Left kidney (tissue), 1 donor: ENCODE measurements at regions not wholly inside any gene's neighbourhood (a gene's known extent, or its start where the extent isn't known, plus 50 kb on each side); places are given as distances from the start of the nearest gene placed in this dataset.
"Not testable (repeated sequence)": the region's sequence is repeated elsewhere in the genome, so short reads cannot be mapped to it uniquely, and the experiment has no call there.

Experiments used
- DNase-seq: peaks from one replicate; pipeline ENCODE4 v3.0.0-alpha.2; 2013

DNA sequence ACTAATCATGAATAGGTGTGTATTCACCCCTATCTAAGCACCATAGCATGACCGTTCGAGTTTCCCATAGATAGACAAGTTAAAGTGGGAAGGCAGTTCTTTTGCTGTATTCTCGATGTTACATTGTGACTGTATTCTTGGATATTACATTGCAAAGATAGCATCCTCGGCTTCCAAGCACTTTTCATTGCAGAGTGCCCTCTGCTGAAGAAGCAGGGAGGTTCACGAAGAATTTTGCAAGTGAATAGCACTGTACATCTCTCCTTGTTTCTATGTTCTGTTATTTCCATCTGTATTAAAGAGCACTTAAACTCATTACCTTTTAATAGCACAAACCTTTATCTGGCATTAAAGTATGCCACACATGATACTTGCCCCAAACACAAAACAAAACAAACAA is 426.7 kb upstream of the ARX start:
- DNase-seq, result peak; percentile 2

DNA sequence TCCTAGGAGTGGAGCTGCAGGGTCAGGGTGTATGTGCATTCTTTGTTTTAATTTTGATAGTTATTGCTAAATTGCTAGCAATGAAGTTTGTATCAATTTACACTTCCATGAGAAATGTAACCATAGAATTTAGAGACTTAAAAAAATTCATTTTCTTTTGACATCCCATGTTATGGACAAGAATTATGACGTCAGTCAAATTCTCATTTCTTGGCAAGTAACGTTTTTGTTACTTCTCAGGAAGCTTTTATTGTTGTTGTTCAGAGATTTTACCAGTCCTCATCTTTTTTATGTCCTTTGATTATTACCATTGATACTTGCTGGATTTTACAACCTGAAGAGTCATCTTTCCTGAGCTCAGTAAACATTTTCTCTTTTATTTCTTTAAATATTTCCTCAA is 417.5 kb upstream of the ARX start:
- no peak for DNase-seq

DNA sequence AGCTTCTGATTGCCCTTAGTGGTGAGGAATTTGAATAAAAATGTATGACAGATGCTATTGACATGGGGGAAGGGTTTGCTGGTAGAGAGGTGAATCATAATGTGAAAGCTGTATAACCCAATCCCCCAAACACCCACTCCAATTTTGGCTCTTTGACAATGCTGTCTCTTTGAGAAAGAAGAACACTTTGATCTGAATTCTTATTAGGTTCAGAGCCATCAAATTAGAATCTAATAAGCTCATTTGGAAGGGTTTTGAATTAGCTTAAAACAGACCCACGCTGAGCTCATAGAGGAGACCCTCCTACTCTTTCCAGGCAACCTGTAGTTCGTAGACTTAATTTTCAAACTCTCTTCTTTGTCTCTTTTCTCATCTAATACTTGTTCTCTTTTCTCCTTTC is 416.6 kb upstream of the ARX start:
- DNase-seq, result no peak

DNA sequence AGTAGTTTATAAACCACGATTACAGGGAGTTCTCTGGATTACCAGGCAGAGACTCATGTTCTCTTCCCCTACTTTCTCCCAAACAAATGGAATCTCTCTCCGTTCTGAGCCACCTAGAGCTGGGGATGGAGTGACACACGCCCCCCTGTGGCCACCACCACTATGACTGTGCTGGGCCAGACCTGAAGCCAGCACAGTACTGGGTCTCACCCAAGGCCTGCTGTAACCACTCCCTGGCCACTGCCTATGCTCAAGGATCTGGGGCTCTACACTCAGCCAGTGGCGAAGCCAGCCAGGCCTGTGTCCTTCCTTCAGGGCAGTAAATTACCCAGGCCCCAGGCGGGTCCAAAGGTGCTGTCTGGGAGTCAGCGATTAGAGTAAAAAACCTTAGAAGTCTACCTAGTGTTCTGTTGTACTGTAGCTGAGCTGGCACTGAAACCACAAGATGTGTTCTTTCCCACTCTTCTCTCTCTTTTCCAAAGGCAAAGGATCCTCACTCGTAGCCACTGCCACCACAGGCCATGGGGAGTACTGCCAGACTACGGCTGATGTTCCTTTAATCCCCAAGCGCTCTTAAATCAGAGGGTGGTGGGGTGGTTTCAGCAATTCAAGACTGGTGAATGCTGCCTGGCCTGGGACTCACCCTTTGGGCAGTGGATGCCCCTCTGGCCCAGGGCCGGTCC is 412.2 kb upstream of the ARX start:
- DNase-seq, result no peak

DNA sequence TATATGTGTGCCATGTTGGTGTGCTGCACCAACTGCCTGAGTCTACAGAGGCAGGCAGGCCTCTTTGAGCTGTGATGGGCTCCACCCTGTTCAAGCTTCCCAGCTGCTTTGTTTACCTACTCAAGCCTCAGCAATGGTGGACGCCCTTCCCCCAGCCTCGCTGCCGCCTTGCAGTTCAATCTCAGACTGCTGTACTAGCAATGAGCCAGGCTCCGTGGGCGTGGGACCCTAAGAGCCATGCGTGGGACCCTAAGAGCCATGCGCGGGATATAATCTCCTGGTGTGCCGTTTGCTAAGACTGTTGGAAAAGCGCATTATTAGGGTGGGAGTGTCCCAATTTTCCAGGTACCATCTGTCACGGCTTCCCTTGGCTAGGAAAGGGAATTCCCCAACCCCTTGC is 388.4 kb upstream of the ARX start:
- not testable (repeated sequence) for DNase-seq

DNA sequence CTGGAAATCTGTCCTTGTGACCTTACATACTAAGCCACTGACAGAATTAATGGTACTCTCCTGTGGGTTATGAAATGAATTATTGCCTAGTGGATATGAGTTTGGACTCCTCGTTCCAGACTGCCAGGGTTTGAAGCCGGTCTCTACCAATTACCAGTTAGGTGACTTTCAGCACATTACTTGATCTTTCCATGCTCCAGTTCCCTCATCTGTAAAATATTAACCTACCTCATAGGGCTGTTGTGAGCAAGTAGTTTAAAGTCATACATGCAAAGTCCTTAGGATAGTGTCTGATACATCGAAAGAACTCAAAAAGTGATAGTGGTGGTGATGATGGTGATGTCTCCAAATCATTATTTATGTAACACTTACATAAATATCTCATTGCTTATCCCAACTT is 373.5 kb upstream of the ARX start:
- DNase-seq, result no peak

DNA sequence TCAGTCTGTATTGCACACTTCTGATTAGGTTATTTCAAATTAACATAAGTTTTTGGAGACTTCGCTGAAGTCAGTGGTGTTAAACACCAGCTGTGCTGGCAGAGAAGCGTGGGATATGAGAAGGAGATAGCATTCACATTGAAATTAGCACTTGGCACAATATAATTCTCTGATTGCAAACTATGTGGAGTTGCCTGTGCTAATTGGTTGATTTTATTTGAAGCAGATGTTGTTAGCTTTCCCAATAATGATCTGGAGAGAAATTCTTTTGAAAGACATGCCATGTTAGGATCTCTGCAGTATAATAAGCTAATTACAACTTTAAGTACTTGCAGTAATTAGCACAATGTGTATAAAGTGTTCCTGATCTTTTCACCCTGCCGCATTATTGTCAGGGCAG is 367.4 kb upstream of the ARX start:
- no peak for DNase-seq

DNA sequence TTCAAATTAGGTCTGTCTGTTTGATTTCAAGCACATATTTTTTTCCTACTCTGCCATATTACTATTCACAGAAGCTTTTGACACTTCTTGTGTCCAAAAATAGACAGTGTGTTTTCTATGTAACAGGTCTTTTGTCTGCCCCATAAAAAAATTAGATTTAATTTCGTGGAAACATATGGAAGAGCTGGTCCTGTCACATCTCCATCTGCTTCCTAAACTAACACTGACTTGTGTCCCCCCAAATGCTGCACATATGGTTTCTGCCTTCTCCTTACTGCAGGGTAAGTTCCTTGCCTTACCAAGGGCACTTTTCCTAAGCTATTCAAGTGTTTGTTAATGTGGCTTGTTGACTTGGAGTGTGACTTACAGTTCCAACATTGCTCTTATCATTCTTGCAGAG is 340.7 kb upstream of the ARX start:
- DNase-seq, result no peak

DNA sequence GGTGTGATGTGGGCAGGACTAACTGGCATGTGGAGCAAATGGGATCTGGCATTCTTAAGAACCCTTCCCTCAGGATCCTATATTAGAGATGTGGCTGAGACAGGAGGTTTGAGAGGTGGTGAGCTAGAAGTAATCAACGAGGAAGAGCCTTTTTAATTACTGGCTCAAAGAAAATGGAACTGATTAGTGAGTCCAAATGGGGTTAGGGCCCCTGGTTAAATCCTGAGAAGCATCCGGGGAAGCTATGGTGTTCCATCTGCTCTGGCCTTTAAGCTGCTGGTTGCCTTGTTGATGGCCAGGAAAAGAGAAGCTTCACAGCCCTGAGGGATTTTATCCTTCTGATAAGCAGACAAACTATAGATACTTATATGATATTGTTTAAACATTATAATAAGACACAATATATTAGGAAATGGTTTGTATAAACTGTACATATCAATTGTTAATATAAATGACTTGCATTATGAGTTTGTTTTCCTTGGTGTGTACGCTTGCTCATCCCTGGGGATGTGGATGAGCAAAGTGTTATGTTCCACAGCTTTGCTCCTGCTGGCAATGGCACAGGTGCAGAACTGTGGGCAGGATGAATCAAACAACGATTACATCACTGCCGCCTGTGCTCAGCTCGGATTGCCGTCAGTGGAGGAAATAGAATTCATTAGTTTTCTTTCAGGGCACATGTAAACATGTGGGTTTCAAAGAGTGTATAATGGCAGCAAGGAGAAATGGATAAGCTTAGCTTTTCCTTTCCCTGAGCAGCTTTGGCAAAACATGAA is 328.6 kb upstream of the ARX start:
- no peak for DNase-seq

DNA sequence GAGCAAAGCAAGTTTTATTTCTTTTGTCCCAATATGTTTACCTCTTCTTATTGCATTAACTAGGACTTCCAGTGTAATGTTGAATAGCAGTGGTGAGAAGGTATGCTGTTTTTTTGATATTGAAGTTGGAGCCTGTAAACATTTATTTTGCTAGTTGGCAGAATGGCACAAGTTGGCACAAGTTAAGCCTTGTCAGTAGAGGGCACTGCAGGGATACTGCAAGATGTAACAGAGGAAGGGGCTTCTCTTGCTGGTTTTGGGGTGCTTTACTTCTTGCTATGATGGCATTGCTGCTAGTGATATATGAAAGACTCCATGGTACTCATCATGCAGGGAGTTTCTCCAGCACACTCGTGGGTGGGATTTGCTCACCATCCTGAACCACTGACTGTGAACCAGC is 327.3 kb upstream of the ARX start:
- no peak for DNase-seq

DNA sequence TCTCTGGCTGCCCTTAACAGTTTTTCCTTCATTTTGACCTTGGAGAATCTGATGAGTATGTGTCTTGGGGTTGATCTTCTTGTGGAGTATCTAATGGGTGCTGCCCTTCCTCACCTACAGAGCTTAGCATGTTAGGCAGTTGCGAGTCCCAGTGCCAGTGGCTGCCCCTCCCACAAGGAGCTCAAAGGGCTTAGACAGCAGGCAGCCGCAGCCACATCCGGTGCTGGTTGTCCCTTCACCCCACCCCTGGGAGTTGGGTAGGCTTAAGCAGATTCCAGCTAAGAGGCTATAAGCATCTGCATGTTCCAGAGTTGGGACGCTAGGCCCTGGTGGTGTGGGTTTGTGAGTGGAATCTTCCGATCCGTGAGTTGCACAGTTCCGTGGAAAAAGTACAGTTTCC is 322.1 kb upstream of the ARX start:
- no peak for DNase-seq

DNA sequence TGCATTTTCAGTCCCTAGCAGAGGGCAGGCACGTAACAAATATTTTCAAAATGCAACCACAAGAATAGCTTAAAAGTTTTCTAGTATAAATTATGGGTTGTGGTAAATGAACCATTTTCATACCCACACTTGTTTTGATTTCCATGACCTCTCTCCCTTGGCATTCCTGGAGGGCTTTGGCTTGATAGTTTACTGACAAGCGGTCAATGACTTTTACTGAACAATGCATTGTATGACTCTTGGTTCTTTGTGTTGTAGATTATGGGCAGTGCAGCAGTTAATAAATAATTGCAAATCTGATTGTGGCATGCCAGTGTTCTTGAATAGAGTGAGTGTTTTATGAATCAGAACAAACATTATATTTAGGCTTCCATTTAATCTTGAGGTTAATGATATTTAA is 285.2 kb upstream of the ARX start:
- no peak for DNase-seq

DNA sequence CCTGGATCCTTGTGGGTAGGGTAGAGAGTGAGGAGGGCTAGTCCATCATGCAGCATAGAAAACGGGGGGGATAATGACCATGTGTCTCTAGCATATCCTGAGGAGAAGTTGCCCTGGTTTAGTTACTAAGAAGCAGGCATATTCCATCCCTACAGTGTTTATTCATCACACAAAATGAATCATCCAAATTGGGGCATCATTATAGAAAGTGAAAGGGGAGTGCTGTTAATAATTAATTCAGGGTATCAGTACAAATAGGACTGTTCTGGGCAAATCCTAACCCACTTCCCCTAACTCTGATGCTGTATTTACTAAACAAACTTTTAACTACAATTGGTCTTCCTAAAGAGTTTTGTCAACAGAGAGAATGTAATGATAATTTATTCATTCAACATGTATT is 281.1 kb upstream of the ARX start:
- DNase-seq, result no peak

DNA sequence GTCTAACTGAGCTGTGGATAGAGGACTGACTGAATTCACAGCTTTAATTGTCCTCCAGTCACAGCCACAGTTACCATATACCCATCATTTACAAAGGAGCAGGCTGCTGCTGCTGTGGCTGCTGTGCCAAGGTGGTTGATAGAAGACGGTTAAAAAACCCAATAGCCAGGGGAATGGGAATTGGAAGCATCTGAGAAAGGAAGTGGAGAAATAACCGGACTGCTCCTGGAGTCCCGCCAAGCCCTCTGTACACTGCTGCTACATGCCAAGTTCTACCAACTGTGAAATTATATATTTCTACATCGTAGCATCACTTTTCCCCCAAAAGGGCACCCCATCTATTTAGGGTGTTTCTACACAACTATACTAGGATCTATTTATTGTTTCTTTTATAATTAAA is 279.7 kb upstream of the ARX start:
- no peak for DNase-seq

DNA sequence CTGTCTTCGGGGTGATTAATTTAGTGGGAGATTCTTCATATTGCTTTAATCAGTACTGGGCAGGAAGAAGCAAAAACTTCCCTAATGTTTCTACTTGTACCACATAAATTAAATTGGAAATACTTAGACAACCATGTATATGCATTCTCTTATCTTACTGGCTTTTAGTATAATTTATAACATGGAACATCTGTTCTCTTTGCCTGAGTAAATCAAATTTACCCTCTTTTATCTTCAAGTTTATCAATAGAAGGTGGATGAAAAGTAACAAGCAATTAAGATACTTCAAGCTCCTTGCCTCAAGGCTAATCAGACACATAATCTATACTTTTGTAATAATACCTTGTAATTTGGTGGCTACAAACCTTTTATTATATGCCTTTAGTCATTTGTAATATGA is 274.4 kb upstream of the ARX start:
- DNase-seq, result no peak

DNA sequence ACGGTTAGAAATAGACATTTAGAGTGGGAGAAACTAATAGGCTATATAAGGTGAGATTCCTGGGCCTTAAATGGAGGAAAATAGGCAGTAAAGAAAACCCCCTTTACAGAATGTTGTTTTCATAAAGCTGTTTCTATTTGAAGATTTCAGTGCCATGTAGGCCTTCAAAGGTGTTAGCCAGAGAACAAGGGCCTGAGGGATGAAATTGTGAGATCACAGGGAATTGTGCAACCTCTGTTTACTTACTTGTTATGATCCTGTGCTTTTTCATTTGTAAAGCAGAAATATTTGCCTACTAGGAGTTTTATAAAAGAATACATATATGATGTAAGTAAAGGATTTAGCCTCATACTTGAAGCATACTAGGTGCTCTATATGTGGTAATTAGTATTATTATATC is 272.9 kb upstream of the ARX start:
- DNase-seq, result no peak

DNA sequence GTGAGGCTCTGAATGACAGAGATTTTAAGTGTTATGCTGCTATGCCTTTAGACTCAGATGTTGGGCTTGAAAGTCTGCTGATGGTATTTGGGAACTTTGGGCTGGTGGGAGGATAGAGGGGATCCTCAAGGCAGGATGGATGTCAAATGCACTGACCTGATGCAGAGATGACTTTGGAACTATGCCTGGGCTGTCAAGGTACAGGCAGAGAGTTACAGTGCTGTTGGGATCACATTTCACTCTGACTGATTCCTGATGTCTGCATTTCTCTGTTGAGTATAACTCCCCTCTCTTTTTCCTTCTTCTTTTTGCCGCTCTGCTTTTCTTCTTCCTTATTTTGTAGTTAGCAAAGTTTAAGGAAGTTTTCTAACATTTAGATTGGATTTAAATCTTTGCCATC is 271.8 kb upstream of the ARX start:
- peak; percentile 33 for DNase-seq

DNA sequence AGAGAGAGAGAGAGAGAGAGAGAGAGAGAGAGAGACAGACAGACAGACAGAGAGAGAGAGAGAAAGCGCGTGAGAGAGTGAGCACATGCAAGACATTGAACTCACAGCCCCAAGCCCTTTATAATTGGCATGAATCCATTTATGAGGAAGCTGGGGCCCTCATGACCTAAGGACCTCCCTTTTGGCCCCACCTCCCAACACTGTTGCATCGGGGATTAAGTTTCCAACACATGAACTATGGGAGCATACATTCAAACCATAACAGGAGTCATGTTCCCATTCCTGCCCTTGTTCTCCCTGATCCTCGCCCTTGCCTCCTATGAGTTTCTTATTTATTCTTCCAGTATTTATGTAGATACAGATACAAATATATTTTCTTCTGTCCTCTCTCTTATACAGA is 269.8 kb upstream of the ARX start:
- DNase-seq, result no peak

DNA sequence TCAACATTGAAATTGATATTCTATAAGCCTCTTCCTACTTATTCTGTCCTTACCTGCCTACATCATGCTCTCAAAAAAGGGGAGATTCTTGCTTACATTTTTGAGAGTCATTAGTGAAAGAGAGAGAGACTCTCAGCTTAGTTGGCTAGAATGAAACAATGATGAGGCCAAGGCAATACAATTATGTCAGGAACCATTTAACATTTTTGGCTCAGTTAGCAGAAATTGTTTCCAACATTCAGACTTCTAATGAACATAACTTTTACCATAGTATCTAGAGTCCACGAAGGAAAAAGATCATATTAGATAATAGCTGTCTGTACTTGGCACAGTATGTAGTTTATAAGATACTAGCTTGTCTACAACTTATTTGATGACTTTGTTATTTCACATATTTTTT is 263.7 kb upstream of the ARX start:
- no peak for DNase-seq

DNA sequence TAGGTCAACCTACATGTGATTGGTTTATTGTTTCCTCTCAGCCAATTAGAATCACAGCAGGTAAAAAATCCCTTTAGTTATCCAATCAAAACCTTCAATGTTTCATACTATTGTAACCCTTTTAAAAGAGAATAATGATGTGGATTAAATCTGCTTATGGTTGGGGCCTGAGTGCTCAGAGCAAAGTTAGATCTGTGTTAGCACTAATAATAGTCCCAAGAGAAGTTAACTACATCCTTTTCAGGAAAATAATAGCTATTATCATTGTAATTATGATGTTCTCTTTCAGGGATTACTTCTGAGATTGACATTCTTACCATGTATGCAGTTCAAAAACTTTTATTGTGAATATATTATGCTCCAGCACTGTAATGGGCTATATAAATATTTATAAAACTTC is 262.6 kb upstream of the ARX start:
- no peak for DNase-seq

DNA sequence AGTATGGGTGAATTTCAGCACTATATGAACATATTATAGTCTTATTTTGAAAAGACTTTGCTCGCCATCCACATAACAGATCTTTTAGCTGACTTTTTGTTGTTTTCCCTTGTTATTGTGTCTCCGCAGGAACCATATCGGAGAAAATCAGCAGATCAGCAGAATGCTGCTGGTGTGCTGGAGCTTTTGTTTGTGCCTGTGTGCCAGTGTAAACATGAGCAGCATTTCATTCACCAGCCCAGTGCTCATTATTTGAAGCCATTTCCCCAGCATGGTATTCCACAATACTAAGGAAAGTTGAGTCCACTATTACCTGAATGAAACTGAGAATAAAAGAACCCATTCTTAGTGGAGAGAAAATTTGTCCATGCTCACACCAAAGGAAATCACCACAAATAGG is 261.8 kb upstream of the ARX start:
- no peak for DNase-seq

DNA sequence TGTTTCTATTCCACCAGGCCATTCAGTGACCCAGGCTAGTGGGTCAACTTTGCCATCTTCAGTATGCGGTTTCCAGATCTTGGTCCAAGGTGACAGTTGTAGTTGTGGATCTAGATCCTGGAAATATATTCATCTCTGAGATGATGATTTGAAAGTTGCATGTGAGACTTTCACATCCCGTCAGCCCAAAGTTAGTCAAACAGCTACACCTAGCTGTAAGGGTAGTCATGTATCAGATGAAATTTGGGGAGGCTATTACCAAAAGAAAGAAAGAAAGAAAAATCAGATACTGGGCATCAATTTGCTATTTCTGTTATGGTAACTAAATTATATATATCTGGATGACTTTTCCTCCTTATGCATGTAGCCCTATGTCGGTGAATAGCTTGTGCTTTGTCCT is 259.4 kb upstream of the ARX start:
- no peak for DNase-seq

DNA sequence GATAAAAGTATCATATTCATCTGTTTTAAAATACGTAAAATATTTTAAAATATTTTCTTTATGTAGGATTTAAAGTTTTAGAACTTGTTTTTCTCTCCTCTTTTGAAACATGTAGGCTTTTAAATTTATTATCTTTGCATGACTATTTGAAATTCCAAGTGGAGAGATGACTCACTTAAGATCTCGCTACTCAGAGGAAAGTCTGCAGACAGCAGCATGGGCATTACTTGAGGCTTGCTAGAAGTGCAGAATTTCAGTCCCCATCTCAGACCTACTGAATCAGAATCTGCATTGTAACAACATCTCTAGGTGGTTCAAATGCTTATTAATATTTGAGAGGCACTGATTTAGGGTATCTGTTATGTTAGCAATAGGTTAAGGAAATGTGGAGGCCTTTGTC is 225.7 kb upstream of the ARX start:
- no peak for DNase-seq

DNA sequence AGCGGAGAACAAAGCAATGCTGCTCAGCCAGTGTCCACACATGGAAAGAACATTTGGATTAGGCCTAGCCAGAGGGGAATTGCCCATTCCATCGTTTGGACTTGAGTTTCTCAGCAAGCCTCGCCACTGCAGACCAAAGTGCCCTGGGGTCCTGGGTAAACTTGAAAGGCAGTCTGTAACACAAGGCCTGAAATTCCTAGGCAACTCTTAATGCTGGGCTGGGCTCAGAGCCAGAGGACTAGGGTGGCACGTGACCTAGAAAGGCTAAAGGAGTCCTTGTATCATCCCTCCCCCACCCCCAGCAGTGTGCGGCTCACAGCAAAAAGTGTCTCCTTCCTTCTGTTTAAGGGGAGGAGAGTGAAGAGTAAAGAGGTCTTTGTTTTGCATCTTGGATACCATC is 210.4 kb upstream of the ARX start:
- no peak for DNase-seq
